ENCODE measurements at regions not wholly inside any gene's neighbourhood (a gene's known extent, or its start where the extent isn't known, plus 50 kb on each side); places are given as distances from the start of the nearest gene placed in this dataset.

DNA sequence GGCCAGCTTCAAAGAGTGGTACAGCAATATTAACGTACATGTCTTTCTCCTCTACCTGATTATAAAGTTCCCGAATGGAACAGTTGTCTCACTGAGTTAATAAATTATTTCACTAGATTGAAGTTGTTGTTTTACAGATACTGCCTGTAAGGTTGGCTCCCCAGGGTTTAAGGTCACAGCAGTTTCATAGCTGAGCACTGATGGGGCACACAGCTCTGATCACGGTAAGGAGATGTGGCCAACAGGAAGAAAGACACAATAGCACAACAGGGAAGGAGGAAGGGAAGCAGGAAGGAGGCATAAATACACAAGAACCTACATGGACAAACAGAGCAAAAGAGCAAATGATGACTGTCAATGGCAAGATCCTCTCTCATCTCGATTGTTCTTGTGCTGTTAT lies 215.6 kb downstream of the WNT5A start:
- no peak overlapping the region for H3K27ac ChIP-seq
- no peaks in the 10 kb centered on the region for H3K27me3 ChIP-seq
- 31 to 41% (median 38%) methylated on average over 4 of the region's 4 CpGs for WGBS, 4 donors
- no peak overlapping the region for H3K4me3 ChIP-seq
- DNase-seq: no peak
- intact Hi-C loops (cut with DNase I): no loop called here
- H3K36me3 ChIP-seq (replicated peaks in 1 of 2): no peaks in the 10 kb centered on the region
- H3K9me3 ChIP-seq (replicated peaks in 1 of 3): no peaks in the 10 kb centered on the region
- no peak for TF ChIP-seq POLR2A (IDR thresholded peaks at IDR 0.05)
- TF ChIP-seq, protein P1, sequence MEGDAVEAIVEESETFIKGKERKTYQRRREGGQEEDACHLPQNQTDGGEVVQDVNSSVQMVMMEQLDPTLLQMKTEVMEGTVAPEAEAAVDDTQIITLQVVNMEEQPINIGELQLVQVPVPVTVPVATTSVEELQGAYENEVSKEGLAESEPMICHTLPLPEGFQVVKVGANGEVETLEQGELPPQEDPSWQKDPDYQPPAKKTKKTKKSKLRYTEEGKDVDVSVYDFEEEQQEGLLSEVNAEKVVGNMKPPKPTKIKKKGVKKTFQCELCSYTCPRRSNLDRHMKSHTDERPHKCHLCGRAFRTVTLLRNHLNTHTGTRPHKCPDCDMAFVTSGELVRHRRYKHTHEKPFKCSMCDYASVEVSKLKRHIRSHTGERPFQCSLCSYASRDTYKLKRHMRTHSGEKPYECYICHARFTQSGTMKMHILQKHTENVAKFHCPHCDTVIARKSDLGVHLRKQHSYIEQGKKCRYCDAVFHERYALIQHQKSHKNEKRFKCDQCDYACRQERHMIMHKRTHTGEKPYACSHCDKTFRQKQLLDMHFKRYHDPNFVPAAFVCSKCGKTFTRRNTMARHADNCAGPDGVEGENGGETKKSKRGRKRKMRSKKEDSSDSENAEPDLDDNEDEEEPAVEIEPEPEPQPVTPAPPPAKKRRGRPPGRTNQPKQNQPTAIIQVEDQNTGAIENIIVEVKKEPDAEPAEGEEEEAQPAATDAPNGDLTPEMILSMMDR (IDR thresholded peaks at IDR 0.05): no peak
- no peaks in the 10 kb centered on the region for H3K4me1 ChIP-seq (replicated peaks in 1 of 2)

DNA sequence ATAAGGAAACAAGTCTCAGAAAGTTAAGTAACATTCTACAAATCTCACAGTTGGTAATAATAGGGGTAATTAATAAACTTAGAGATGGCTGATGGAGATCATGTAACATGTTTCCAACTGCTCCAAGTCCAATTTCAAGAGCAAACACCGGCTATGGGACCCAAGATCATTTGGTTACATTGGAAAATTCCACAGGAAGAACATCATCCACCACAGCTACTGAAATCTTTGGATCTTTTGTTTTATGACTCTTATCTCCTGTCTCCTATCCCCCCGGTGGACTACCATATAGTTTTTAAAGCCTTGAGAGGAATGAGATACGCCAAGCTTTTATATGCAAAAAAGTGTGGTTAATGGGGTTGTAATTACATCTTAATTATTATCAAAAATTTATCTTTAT lies 216.1 kb downstream of the WNT5A start:
- Histone ChIP-seq H3K4me3 (no peak overlapping the region), H3K27ac (no peak overlapping the region), H3K4me1 (replicated peaks in 1 of 2) (no peaks in the 10 kb centered on the region), H3K27me3 (no peaks in the 10 kb centered on the region), H3K9me3 (replicated peaks in 1 of 3) (no peaks in the 10 kb centered on the region), H3K36me3 (replicated peaks in 1 of 2) (no peaks in the 10 kb centered on the region)
- no peak for DNase-seq
- 44 to 59% (median 49%) methylated on average over 3 of the region's 3 CpGs for WGBS, 4 donors
- TF ChIP-seq, protein P1 (IDR thresholded peaks at IDR 0.05): no peak
- TF ChIP-seq POLR2A (IDR thresholded peaks at IDR 0.05): no peak
- intact Hi-C loops (cut with DNase I): no loop called here

DNA sequence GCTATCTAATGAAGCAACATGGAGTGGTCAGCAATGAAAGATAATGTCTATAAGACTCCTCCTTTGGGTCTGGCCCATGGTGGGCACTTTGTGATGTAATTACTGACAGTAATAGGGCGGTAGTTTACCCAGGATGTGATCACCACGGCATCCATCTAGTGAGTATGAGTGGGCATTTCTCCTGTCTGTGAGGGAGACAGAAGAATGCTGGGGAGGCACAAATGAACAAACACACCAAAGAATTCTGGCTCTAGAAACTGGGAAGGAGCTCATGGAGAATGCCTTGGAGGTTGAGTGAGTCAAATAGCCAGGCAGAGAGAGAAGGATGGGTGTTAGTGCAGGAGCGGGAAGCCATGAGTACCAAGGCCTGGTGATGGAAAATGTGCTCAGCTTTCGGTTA lies 217.5 kb downstream of the WNT5A start:
- no peak overlapping the region for H3K4me3 ChIP-seq
- H3K27me3 ChIP-seq: no peaks in the 10 kb centered on the region
- no peaks in the 10 kb centered on the region for H3K36me3 ChIP-seq (replicated peaks in 1 of 2)
- H3K27ac ChIP-seq: no peak overlapping the region
- intact Hi-C loops (cut with DNase I): no loop called here
- H3K4me1 ChIP-seq (replicated peaks in 1 of 2): no peaks in the 10 kb centered on the region
- 88 to 94% (median 92%) methylated on average over 4 of the region's 4 CpGs for WGBS, 4 donors
- no peak for DNase-seq
- H3K9me3 ChIP-seq (replicated peaks in 1 of 3): no peaks in the 10 kb centered on the region
- TF ChIP-seq POLR2A (IDR thresholded peaks at IDR 0.05): no peak
- TF ChIP-seq, protein P1 (IDR thresholded peaks at IDR 0.05): no peak

DNA sequence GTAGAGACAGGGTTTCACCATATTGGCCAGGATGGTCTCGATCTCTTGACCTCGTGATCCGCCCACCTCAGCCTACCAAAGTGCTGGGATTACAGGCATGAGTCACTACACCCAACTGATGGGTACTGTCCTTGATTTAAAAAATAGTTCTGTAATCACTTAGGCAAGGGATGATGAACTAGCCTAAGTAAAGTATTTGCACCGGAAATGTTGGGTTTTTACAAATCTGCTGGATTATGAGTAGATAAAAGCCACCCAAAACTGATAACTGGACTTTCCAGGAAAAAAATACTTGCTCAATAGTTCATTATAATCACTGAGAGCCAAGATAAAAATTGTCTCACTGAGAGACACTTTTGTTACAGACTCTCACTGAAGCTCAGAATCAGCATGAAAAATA lies 218.0 kb downstream of the WNT5A start:
- H3K36me3 ChIP-seq (replicated peaks in 1 of 2): no peaks in the 10 kb centered on the region
- no peak overlapping the region for H3K27ac ChIP-seq
- no peaks in the 10 kb centered on the region for H3K27me3 ChIP-seq
- H3K4me1 ChIP-seq (replicated peaks in 1 of 2): no peaks in the 10 kb centered on the region
- TF ChIP-seq, protein P1 (IDR thresholded peaks at IDR 0.05): no peak
- TF ChIP-seq POLR2A (IDR thresholded peaks at IDR 0.05): no peak
- no peak overlapping the region for H3K4me3 ChIP-seq
- H3K9me3 ChIP-seq (replicated peaks in 1 of 3): no peaks in the 10 kb centered on the region
- no peak for DNase-seq
- intact Hi-C loops (cut with DNase I): no loop called here
- WGBS, 4 donors: 51 to 78% (median 63%) methylated on average over 4 of the region's 4 CpGs
